HAP-1 (cell line): ENCODE measurements at regions not wholly inside any gene's neighbourhood (a gene's known extent, or its start where the extent isn't known, plus 50 kb on each side); places are given as distances from the start of the nearest gene placed in this dataset.

Experiments used
- DNase-seq, 2 experiments: peaks; one replicate each; pipeline ENCODE4 v3.0.0-alpha.2; 2016 to 2020; ENCODE audit warnings: low spot score in 2 of 2
- H3K27me3 ChIP-seq: fragments of 250-450 bp; sonication (Bioruptor Pico); 2 replicates; pipeline ENCODE4 v1.5.1; 2020; ENCODE audit warnings: low read depth, mild to moderate bottlenecking, moderate library complexity
- H3K36me3 ChIP-seq: fragments of 250-450 bp; sonication (Bioruptor Pico); replicated peaks from 2 replicates; pipeline ENCODE4 v1.5.1; 2020; ENCODE audit warnings: mild to moderate bottlenecking
- H3K4me1 ChIP-seq: fragments of 250-450 bp; sonication (Bioruptor Pico); 2 replicates; pipeline ENCODE4 v1.5.1; 2020; ENCODE audit warnings: mild to moderate bottlenecking
- H3K4me3 ChIP-seq: fragments of 250-450 bp; sonication (Bioruptor Pico); 2 replicates; pipeline ENCODE4 v1.5.1; 2020; ENCODE audit warnings: mild to moderate bottlenecking, moderate library complexity
- H3K9me3 ChIP-seq: fragments of 250-450 bp; sonication (Bioruptor Pico); 2 replicates; pipeline ENCODE4 v1.5.1; 2020; ENCODE audit warnings: mild to moderate bottlenecking, moderate library complexity
- in situ Hi-C: fragments of 300-500 bp; cut with MboI; formaldehyde crosslinking; loops from 3 replicates; pipeline ENCODE4 v1.14.3; 2020; ENCODE audit warnings: low sequenced_read_pairs, inconsistent platforms, mixed read lengths

DNA sequence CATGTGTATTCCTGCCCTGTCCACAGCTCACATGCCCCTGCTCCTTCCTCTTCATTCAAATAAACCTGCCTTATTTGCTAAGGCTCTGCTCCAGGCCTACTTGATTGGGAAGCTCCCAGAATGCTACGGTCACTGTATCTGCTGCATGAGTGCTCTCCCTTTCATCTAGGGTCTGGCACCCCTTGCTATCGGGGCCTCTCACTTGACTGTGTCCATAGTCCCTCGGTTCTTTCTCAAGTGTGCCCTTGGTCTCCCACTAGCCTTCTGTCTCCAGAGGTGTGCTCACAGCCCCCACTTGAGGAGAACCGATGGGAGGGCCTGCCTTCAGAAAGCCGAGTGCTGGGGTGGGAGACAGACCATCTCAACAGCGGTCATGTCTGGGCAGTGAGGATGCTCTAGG, 57.4 kb upstream of the NMNAT3 start:
- in situ Hi-C loops = no loop called here
- Histone ChIP-seq H3K9me3 (no peaks in the 10 kb centered on the region), H3K27me3 (no peaks in the 10 kb centered on the region; the same call in 1 of the 2 replicates), H3K4me1 (no peaks in the 10 kb centered on the region), H3K4me3 (no peak overlapping the region), H3K36me3 (no peaks in the 10 kb centered on the region)
- no peak for DNase-seq

DNA sequence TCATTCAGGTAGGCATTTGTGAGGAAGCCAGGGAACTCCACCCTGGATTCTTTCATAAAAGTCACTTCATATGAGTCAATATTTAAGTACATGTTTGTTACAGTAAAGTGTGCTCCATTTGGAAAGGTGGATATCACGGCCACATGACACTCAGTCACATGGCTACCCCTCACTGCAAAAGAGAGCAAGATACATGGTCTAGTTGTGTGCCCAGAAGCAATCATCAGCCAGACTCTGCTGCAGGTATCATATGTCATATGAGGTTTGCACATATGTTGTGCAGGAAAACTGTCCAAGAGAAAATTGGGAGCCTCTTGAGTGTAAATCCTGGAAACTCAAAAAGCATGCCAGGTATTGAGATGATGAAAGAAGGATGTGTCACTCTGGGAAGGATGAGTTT, 55.0 kb upstream of the NMNAT3 start:
- no peaks in the 10 kb centered on the region for H3K4me1 ChIP-seq
- H3K4me3 ChIP-seq = no peak overlapping the region
- no peaks in the 10 kb centered on the region for H3K9me3 ChIP-seq
- no peaks in the 10 kb centered on the region; the same call in 1 of the 2 replicates for H3K27me3 ChIP-seq
- in situ Hi-C loops = no loop called here
- H3K36me3 ChIP-seq = no peaks in the 10 kb centered on the region
- DNase-seq = no peak

DNA sequence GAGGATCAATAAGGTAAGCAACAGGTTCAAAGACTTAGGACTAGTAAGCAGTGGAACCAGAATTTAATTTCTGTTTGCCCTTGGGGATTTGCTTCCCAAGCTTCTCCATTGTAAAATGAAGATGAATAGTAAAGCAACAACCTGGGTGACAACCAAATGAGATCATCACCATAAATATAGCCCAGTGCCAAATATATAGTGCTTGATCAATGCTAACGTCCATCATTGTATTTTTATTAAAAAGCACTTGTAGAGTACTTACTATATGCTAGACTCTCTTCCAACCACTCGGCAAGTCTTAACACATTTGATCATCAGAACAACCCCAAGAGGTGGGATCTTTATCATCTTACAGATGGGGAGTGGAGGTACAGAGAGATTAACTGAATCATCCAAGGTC, 51.5 kb upstream of the NMNAT3 start:
- no peaks in the 10 kb centered on the region; the same call in 1 of the 2 replicates for H3K27me3 ChIP-seq
- no peak overlapping the region for H3K4me3 ChIP-seq
- in situ Hi-C loops = no loop called here
- no peak for DNase-seq
- H3K4me1 ChIP-seq = no peaks in the 10 kb centered on the region
- no peaks in the 10 kb centered on the region for H3K36me3 ChIP-seq
- H3K9me3 ChIP-seq = no peaks in the 10 kb centered on the region

DNA sequence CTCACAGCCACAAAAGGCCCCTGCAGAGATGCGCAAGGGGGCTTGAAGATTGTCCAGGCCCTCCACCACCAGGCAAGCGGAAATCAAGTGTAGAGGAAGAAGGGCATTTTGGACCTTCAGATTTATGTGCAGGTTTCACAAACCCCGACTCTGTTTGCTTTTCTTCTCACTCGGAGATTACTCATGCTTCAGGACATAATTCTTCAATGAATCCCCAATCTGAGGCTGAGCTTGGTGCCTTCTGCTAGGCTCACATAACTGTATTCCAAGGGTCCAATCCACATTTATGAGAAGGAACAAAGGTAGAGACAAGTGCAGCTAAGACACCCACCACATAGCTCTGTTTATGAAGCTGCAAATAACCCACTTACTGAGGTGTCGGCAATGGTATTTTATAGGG, 50.6 kb upstream of the NMNAT3 start:
- Histone ChIP-seq H3K4me1 (no peaks in the 10 kb centered on the region), H3K9me3 (no peaks in the 10 kb centered on the region), H3K4me3 (no peak overlapping the region), H3K27me3 (peaks cover under 1% of the 10 kb centered on the region), H3K36me3 (no peaks in the 10 kb centered on the region)
- no peak for DNase-seq
- in situ Hi-C loops = no loop called here
